GM10266 (cell line): ENCODE measurements at regions not wholly inside any gene's neighbourhood (a gene's known extent, or its start where the extent isn't known, plus 50 kb on each side); places are given as distances from the start of the nearest gene placed in this dataset.

Experiments
- DNase-seq: peaks from one replicate; pipeline ENCODE4 v3.0.0; 2012; ENCODE audit errors: extremely low spot score
- TF ChIP-seq, protein P1 (sequence below): IDR thresholded peaks from 2 replicates; pipeline ENCODE4 v1.5.1; 2012; ENCODE audit warnings: mild to moderate bottlenecking, low read depth; ENCODE audit not compliant: control insufficient read depth, insufficient read depth; ENCODE audit errors: missing control alignments

DNA sequence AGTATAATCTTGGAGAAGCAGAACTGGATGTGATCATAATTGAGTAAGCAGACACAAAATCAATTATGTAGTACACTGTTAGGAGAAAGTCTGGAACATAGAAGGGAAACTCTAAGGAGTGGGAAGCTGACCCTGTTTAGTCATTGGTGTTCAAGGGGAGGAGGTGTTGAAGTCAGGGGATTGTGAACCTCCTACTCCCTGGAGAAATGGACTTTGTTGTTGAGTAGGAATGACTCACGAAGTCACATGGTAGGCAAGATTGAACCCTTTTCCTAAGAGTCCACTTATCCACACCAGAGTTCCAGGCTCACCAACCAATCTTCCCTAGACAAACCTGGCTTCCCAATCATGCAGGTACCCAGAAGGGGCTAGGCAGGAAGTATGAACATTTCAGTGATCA, 81.0 kb upstream of the BCL11A start:
- DNase-seq: no peak
- TF ChIP-seq, protein P1, sequence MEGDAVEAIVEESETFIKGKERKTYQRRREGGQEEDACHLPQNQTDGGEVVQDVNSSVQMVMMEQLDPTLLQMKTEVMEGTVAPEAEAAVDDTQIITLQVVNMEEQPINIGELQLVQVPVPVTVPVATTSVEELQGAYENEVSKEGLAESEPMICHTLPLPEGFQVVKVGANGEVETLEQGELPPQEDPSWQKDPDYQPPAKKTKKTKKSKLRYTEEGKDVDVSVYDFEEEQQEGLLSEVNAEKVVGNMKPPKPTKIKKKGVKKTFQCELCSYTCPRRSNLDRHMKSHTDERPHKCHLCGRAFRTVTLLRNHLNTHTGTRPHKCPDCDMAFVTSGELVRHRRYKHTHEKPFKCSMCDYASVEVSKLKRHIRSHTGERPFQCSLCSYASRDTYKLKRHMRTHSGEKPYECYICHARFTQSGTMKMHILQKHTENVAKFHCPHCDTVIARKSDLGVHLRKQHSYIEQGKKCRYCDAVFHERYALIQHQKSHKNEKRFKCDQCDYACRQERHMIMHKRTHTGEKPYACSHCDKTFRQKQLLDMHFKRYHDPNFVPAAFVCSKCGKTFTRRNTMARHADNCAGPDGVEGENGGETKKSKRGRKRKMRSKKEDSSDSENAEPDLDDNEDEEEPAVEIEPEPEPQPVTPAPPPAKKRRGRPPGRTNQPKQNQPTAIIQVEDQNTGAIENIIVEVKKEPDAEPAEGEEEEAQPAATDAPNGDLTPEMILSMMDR: no peak

DNA sequence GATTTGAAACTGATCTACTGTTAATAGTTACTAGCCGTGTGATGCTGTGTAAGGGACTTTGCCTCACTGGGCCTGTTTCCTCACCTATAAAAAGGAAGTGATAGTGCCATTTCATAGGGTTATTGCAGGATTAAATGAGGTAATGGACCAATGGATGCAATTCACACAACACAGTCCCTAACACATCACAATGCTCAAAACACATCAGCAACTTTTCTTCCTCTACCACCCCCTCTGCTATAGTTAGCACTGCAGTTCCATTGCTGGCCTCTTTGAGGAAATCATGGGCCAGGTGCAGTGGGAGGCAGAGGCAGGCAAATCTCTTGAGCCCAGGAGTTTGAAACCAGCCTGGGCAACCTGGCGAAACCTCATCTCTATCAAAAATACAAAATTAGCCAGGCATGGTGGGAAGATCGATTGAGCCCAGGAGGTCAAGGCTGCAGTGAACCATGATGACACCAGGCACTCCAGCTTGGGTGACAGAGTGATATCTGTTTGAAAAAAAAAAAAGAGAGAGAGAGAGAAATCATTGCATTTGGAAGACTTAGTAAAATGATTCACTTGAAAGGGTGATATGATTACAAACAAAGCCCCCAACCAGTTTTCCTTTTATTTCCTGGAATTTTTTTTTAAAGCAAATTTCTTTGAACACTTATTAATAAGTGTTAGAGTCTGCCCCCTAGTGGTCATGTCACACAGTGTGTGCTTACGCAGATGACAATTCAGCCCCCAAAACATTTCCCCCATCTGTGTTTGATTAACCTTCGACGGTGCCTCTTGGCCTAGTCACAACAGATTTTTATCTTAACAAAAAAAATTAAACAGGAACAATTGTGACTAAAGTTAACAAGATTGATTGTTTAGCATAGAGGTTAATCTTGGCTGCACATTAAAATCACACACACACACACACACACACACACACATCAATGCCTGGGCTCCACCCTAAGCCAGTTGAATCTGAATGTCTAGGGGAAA, 88.6 kb upstream of the BCL11A start:
- TF ChIP-seq, protein P1: peak; percentile 75
- peak; percentile 43 for DNase-seq

GRCh38 chr2:60643747-60644146, 90.3 kb upstream of the BCL11A start:
- DNase-seq: no peak
- TF ChIP-seq, protein P1: no peak

DNA sequence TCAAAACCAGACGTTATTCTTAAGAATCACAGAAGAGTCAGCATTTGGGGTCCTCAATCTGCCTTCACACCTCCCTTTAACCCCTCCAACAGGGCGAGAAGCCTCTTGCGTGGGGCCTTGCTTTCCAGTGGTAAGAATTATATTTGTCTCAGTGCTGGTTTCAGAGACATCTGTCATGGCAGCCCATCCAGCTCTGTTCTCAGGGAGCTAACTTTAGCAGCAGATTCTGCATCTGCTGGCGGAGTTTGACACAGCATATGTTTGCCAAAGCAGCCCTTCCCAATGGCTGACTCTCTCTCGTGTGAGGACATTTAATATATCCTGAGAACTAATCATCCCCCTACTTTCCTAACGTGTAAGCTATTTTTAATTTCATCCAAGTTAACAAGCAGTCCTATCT, 91.5 kb upstream of the BCL11A start:
- TF ChIP-seq, protein P1: no peak
- DNase-seq: no peak

GRCh38 chr2:60648191-60648590, 94.7 kb upstream of the BCL11A start:
- DNase-seq: no peak
- TF ChIP-seq, protein P1: no peak

DNA sequence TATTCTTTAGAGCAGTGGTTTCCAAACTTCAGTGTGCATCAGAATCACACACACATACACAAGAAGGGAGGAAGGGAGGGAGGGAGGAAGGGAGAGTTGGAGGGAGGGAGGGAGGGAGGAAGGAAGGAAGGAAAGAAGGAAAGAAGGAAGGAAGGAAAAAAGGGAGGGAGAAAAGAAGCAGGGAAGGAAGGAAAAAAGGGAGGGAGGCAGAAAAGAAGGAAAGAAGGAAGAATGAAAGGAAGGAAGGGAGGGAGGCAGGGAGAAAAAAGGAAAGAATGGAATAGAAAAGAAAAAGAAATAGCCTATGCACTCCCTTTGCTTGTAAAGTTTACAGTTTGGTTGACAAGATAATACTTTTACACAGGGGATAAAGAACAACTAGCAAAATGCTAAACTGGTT, 96.3 kb upstream of the BCL11A start:
- DNase-seq: no peak

DNA sequence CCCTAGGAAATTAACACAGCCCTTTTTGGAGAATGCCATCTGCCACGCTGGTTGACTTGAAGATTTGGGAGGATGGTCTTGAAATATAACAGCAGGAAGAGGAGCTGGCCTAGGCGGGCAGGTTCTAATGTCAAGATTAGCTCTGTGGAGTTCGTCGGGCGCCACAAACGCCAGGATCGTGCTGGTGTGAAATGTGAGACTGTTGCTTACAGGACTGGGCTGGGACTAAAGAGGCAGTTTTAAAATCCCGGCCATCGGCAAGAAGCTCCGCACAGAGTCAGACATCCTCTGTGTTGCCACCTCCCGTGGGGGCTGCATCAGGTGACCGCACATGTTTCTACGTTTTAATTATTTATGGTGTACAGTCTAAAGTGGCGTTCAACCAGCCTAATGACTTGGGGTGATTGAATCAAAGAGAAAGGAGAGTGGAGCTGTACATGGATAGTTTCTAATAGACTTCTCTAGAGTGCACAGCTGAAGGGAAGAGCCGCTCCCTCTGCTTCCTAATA, 99.4 kb upstream of the BCL11A start:
- TF ChIP-seq, protein P1: no peak
- DNase-seq: no peak

More for the DNA sequence above, 96.3 kb upstream of the BCL11A start:
- TF ChIP-seq, protein P1: no peak
